ENCODE measurements at regions not wholly inside any gene's neighbourhood (a gene's known extent, or its start where the extent isn't known, plus 50 kb on each side); places are given as distances from the start of the nearest gene placed in this dataset.

GRCh38 chr15:57895291-57895690 lies 170.2 kb downstream of the ALDH1A2 start:
- TF ChIP-seq ZNF8 (CRISPR knock-in tag; IDR thresholded peaks at IDR 0.05) (no peak), PATZ1 (CRISPR knock-in tag; IDR thresholded peaks at IDR 0.05; ENCODE audit: borderline replicate concordance) (no peak), ARNTL (CRISPR knock-in tag; IDR thresholded peaks at IDR 0.05; ENCODE audit: borderline replicate concordance, low read depth) (no peak), CSDC2 (CRISPR knock-in tag; IDR thresholded peaks at IDR 0.05) (no peak), CSRNP3 (CRISPR knock-in tag; IDR thresholded peaks at IDR 0.05) (no peak), TSHZ2 (CRISPR knock-in tag; IDR thresholded peaks at IDR 0.05) (no peak), CREB5 (CRISPR knock-in tag; IDR thresholded peaks at IDR 0.05; ENCODE audit: low read depth) (no peak), ESRRG (CRISPR knock-in tag; IDR thresholded peaks at IDR 0.05) (no peak), RARB (CRISPR knock-in tag; IDR thresholded peaks at IDR 0.05) (no peak), ISL1 (CRISPR knock-in tag; IDR thresholded peaks at IDR 0.05) (no peak)
